SH-SY5Y (cell line): ENCODE measurements at regions not wholly inside any gene's neighbourhood (a gene's known extent, or its start where the extent isn't known, plus 50 kb on each side); places are given as distances from the start of the nearest gene placed in this dataset.

Experiments
- GATA2 ChIP-seq: IDR thresholded peaks from 2 replicates; pipeline ENCODE4 v1.6.1; 2011; ENCODE audit warnings: mild to moderate bottlenecking, low read depth, low read length
- GATA3 ChIP-seq: IDR thresholded peaks from 2 replicates; pipeline ENCODE4 v1.6.1; 2011; ENCODE audit warnings: low read depth, mild to moderate bottlenecking, low read length, moderate library complexity

DNA sequence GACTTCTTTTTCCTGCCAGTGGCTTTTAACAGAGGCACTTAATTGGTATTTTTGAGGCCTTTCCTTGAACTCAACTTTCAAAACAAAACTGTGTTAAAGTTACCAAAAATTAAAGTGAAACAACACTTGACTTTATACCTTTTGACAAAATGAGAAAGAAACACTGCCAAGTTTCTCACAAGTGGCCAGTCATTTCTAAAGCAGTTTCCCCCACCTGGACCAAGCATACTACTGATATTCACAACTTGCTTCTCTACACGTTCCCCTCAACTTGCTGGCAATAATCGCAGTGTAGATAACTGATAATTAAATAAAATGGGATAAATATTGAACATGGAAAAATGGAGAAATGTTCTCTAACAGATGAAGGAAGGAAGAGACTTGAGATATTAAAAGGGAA, 135.7 kb downstream of the TLR4 start:
- no peak for TF ChIP-seq GATA3
- no peak for TF ChIP-seq GATA2
